ENCODE measurements at regions not wholly inside any gene's neighbourhood (a gene's known extent, or its start where the extent isn't known, plus 50 kb on each side); places are given as distances from the start of the nearest gene placed in this dataset.

GRCh38 chr3:153311541-153311940 is 149.5 kb downstream of the RAP2B start:
- peak; percentile 2 for FAIRE-seq
- DNase-seq (ENCODE audit: low spot score) = no peak

- DNase-seq (ENCODE audit: low spot score) = no peak
- no peak for FAIRE-seq
These were observed 151.4 kb downstream of the RAP2B start for GRCh38 chr3:153313302-153313965.

GRCh38 chr3:153314038-153314437 is 152.0 kb downstream of the RAP2B start:
- DNase-seq (ENCODE audit: low spot score) = no peak
- no peak for FAIRE-seq

- DNase-seq (ENCODE audit: low spot score) = no peak
- no peak for FAIRE-seq
These were observed 153.8 kb downstream of the RAP2B start for GRCh38 chr3:153315781-153316180.

GRCh38 chr3:153319705-153320554 is 157.9 kb downstream of the RAP2B start:
- DNase-seq (ENCODE audit: low spot score) = no peak
- FAIRE-seq = no peak

DNA sequence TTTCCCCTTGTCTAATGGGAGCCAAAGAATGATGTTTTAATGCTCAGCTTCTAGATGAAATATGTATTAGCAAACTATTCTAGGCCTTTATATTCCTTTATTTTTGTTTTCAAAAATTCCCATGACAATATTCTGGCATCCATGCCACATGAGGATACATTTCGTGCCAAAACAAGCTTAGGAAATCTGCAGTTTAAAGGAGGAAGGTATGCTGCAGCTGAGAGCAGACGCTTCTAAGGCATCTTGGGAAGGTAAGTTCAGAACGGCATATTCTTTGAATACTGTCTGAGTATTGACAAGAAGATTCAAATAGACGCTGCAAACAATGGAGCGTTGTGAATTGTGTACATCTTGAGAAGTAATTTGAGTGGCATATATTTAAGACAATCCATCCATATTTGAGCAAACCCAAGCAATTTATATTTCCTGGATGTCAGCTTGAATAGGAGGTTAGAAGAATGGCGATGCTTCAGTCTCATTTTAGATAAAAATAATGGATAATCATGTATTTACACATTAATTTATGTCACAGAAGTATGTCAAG is 158.6 kb downstream of the RAP2B start:
- no peak for FAIRE-seq

DNA sequence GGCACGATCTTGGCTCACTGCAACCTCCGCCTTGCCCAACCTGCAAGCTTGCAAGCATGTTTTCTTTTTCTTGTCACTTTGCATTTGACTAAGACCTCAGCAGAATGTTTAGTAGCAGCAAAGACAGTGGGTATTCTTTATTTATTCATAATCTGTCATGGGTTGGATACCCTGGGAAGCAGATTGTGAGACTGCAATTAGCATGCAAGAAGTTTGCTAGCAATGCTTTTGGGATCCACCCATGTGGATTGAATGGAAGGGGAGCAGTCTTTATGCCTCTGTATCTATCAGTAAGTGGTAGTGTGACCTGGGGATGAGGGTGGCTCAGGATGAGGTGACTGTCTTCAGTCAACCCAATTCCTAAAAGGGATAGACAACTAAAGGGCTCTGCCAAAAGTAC is 166.7 kb downstream of the RAP2B start:
- no peak for FAIRE-seq

More for the DNA sequence above, 158.6 kb downstream of the RAP2B start:
- DNase-seq (ENCODE audit: low spot score) = no peak

DNA sequence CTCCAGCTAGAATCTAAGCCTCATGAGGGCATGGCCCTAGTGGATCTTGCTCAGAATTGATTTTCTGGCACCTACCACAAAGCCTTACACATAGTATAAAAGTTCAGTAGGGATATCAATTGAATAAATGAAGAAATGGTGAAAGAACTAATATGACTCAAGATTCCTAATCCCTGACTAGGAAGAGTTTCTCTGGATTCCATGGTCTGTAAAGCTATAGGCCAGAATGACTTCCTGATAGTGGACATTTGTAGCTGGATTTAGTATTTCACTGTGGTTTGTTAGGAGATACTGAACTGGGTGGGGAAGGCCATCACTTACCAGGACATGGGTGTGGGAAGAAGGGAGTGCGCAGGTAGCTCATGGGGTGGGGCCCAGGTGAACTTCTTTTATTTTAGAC is 168.9 kb downstream of the RAP2B start:
- DNase-seq (ENCODE audit: low spot score) (no peak), FAIRE-seq (no peak)

More for the DNA sequence above, 166.7 kb downstream of the RAP2B start:
- no peak for DNase-seq (ENCODE audit: low spot score)

DNA sequence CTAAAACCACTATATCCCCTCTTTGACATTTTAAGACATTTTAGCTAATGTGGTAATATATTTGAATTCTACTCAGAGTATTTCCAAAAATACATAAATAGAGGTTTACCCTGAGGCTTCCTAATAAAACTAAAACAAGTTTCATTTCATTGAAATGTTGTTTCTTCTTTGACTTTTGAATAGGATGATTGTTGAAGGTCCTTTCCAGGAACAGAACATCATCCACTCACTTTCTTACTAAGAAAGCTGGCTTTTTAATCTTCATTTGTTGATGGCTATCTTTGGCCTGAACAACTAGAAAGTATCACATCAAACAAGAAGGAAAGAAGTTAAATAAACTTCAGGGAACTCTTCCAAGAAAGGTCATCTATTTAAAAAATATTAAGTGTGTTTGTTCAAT is 169.7 kb downstream of the RAP2B start:
- DNase-seq (ENCODE audit: low spot score) = no peak

DNA sequence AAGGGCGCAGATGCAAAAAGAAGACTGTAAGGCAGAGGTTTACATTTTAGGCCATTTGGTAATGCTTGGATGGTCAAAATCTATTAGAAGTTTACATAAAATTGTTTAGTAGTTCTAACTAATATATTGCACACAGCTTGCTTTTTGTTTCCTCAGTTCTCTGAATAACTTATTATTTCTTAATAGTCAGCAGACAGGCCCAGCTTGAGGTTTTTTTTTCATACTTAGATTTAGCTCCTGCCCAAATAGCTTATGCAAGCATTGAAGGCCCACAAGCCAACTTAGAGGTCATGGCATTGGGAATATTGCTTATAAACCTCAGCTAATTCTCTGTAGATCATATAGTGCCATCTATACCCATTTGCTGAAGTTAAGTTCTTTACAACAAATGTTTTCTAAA is 172.5 kb downstream of the RAP2B start:
- DNase-seq (ENCODE audit: low spot score) = no peak
- no peak for FAIRE-seq

More for the DNA sequence above, 169.7 kb downstream of the RAP2B start:
- FAIRE-seq = no peak

- DNase-seq (ENCODE audit: low spot score) (no peak), FAIRE-seq (no peak)
These were observed 175.3 kb downstream of the RAP2B start for GRCh38 chr3:153337369-153337768.

GRCh38 chr3:153338487-153338886 is 176.5 kb downstream of the RAP2B start:
- FAIRE-seq = no peak
- no peak for DNase-seq (ENCODE audit: low spot score)

DNA sequence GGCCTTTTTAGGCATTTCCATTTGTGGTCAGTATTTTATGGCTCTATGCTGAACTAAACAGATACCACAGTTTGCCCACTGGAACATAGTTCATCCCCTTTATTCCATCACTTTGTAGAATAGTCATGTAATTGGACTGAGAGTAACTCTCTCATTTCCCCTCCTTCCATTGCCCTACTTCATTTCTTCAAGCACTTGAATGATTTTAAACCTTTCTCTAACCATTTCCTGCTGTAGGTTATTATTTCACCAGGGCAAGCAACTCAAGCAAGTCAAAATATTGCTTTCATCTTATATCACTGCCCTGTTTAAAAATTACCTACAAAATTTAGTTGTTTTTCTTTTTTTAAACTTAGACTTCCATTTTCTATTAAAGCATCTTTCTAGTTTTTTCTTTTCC is 177.0 kb downstream of the RAP2B start:
- FAIRE-seq = no peak
- no peak for DNase-seq (ENCODE audit: low spot score)

- DNase-seq (ENCODE audit: low spot score) (no peak), FAIRE-seq (no peak)
These were observed 182.2 kb downstream of the RAP2B start for GRCh38 chr3:153343988-153344782.

- DNase-seq (ENCODE audit: low spot score) (peak; percentile 14), FAIRE-seq (no peak)
These were observed 186.6 kb downstream of the RAP2B start for GRCh38 chr3:153348457-153349107.

DNA sequence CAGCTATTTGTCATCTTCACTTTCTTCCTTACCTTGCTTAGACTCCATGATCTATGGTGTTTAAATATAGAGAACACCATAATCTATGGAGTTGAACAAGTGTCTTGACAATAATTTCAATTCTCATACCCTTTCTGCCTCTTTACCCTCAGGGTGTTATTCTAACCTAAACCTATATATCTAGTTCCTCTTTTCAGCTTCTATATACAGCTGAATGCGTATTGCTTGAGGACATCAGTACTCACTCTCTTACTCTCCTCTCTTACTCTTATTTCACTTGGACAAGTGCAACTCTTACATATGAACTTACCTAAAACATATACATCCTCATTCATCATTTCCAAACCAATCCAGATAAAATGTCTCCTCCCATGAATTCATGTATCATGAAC is 187.1 kb downstream of the RAP2B start:
- FAIRE-seq (no peak), DNase-seq (ENCODE audit: low spot score) (no peak)

DNA sequence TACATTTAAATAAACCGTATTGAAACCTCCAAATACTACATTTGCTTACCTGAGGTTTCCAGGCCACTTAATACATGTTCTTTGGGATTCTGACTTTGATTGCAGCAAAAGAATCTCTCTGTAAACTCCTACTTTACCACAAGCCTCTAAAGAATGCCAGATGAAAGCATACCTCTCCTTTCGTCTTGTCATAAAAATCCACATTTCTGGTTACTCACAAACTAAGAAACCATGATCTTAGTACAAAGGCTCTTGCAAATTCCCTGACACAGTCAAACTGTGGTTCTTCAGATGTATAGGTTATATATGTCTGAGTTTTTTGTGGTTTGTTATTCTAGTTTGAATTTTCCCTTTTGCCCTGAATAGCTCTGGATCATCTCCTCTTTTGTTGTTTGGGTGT is 188.4 kb downstream of the RAP2B start:
- DNase-seq (ENCODE audit: low spot score) = peak; percentile 83

DNA sequence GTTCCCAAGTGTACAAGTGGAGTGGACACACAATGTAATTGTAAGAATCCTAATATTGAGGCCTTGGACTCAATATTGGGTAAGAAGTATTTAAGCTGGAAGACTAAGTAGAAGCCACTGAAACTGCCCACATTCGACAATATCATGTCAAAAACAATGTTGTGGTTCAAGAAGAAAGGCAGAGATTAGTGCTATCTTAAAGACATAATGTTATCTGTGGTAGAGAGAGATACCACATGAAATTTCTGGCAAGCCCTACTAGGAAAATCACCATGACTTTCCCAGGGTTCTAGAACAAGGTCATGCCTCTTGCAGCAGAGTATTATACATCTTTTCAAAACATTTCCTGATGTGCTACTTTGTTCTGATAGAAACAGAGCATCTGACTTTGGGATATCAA is 192.6 kb downstream of the RAP2B start:
- DNase-seq (ENCODE audit: low spot score) (no peak), FAIRE-seq (no peak)

More for the DNA sequence above, 188.4 kb downstream of the RAP2B start:
- FAIRE-seq = peak; percentile 46

DNA sequence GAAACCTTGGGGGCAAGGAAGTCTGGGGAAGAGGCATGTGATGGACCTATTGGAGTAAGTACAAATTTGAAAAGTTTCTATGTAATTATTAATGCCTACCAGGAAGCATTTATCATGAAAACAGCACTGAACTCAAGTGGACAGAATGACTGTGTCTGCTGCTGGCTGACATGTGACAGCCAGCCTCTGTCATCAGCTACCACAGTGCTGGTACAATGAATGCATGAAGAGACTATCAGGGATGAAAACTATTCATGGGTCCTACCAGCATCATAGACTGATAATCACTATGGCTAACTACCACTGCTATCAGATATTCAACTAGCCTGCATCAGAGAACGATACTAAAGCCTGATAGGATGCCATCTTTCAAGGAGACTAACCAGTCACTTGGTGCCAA is 193.5 kb downstream of the RAP2B start:
- DNase-seq (ENCODE audit: low spot score) (no peak), FAIRE-seq (no peak)

DNA sequence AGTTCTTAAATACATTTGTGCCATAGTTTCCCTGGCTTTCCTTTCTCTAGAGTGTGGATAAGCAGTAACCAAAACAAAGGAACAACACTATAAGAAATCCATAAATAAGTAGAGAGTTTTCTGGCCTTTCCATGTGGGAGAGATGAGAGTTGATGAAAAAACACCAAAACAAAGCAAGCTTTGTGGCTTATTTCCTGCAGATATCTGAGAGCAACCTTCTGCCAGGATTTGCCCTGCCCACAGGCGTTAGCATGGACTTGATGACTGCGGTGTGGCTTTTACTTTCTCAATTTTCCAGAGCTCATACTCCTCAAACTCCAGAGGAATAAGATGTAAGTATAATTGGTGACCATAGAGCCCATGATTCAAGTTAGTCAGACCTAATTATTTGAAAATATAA is 194.9 kb downstream of the RAP2B start:
- no peak for FAIRE-seq

GRCh38 chr3:153357436-153357835 is 195.4 kb downstream of the RAP2B start:
- FAIRE-seq = no peak

More for the DNA sequence above, 194.9 kb downstream of the RAP2B start:
- DNase-seq (ENCODE audit: low spot score) = no peak

More at GRCh38 chr3:153357436-153357835, 195.4 kb downstream of the RAP2B start:
- DNase-seq (ENCODE audit: low spot score) = no peak

Measured in RCC 7860 (cell line).